ENCODE measurements at regions not wholly inside any gene's neighbourhood (a gene's known extent, or its start where the extent isn't known, plus 50 kb on each side); places are given as distances from the start of the nearest gene placed in this dataset.

- TF ChIP-seq CTCF (IDR thresholded peaks at IDR 0.05) = no peak
- Histone ChIP-seq H3K9me3 (no peaks in the 10 kb centered on the region), H3K27ac (no peak overlapping the region), H3K27me3 (replicated peaks; ENCODE audit: insufficient read depth) (no peaks in the 10 kb centered on the region), H3K4me1 (ENCODE audit: control insufficient read depth in 1 of 2, low read depth in 2 of 2) (no peaks in the 10 kb centered on the region), H3K36me3 (no peaks in the 10 kb centered on the region), H3K4me3 (no peak overlapping the region)
- DNase-seq (ENCODE audit: low spot score) = no peak
- ATAC-seq (ENCODE audit: insufficient number of reproducible peaks, low FRiP score, low read depth) = no peak
Measured at GRCh38 chr9:129561594-129562281, 59.2 kb downstream of the C9orf50 start.

DNA sequence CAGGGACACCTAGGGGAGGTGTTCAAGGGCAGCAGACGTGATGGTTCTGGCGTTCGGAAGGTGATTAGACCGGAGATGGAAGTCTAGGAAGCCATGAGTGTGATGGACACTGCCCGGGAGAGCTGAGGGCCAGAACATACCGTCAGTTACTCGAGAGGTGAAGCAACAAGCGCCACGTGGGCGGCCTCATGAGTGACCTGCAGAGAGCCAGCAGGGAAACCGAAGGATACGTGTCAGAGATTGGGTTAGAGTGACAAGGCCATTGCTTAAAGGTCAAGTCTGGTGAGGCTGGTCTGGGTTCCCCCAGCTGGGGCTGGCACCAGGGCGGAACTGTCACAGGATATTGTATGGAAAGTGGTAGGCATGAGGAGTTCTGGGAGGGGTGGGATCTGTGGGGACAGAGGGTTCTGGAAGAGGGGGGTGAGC is 60.0 kb downstream of the C9orf50 start:
- no peak overlapping the region for H3K27ac ChIP-seq
- no peak for TF ChIP-seq CTCF (IDR thresholded peaks at IDR 0.05)
- ATAC-seq (ENCODE audit: insufficient number of reproducible peaks, low FRiP score, low read depth) = no peak

GRCh38 chr9:129559506-129559881 is 61.4 kb downstream of the C9orf50 start:
- Histone ChIP-seq H3K9me3 (no peaks in the 10 kb centered on the region), H3K27ac (no peak overlapping the region), H3K4me1 (ENCODE audit: control insufficient read depth in 1 of 2, low read depth in 2 of 2) (peaks cover 0 to 9% of the 10 kb centered on the region in 2 donors), H3K36me3 (no peaks in the 10 kb centered on the region), H3K27me3 (replicated peaks; ENCODE audit: insufficient read depth) (no peaks in the 10 kb centered on the region), H3K4me3 (no peak overlapping the region)
- DNase-seq (ENCODE audit: low spot score) = no peak
- ATAC-seq (ENCODE audit: insufficient number of reproducible peaks, low FRiP score, low read depth) = no peak
- no peak for TF ChIP-seq CTCF (IDR thresholded peaks at IDR 0.05)

More for the DNA sequence above, 60.0 kb downstream of the C9orf50 start:
- H3K4me1 ChIP-seq (ENCODE audit: control insufficient read depth in 1 of 2, low read depth in 2 of 2) = peaks cover 0 to 3% of the 10 kb centered on the region in 2 donors
- no peaks in the 10 kb centered on the region for H3K9me3 ChIP-seq
- no peak overlapping the region for H3K4me3 ChIP-seq
- no peaks in the 10 kb centered on the region for H3K36me3 ChIP-seq
- no peak for DNase-seq (ENCODE audit: low spot score)
- no peaks in the 10 kb centered on the region for H3K27me3 ChIP-seq (replicated peaks; ENCODE audit: insufficient read depth)

DNA sequence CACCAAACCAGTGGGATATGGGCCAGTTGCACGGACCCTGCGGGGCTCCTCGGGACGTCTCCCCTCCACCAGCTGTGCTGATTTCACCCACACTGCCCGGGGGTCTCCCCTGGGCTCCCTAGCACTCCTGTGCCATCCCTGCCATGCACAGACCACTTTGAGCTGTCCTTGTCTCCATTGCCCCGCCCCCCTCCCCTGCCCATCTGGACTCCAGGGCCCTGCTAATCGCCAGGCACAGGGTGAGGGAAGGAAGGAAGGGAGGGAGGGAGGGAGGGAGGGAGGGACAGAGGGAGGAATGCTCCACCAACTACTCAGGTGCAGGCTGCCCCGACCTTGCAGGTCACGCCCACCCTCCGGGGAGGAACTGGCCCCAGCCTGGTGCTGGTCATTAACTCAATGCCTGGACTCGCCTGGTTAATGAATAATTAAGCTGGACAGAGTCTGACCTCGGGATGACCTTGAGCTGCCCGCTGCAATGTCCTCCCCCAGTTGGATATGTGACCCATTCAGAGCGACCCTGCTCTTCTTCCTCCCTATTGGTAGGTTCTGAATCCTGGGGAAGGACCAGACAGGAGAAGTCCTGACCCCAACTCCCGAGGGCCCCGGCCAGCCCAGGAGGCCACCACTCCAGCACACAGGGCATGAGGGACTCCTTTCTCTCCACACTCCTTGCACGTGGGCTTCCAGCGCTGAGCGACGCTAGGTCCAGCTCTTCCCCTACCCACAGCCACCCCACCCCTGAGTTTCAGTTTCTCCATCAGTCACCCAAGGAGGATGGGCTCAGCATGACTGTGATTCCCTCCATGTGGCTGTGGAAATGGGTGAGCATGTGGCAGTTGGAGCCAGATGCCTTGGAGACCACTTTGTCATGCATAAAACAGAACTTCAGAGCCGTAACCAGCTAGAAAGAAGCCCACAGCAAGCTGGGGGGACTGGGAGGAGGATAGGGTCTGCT is 62.1 kb downstream of the C9orf50 start:
- no peak for DNase-seq (ENCODE audit: low spot score)
- H3K9me3 ChIP-seq = no peaks in the 10 kb centered on the region
- no peak for TF ChIP-seq CTCF (IDR thresholded peaks at IDR 0.05)
- H3K27me3 ChIP-seq (replicated peaks; ENCODE audit: insufficient read depth) = no peaks in the 10 kb centered on the region
- H3K36me3 ChIP-seq = no peaks in the 10 kb centered on the region
- H3K4me3 ChIP-seq = no peak overlapping the region
- peaks cover 0 to 9% of the 10 kb centered on the region in 2 donors for H3K4me1 ChIP-seq (ENCODE audit: control insufficient read depth in 1 of 2, low read depth in 2 of 2)
- H3K27ac ChIP-seq = no peak overlapping the region
- ATAC-seq (ENCODE audit: insufficient number of reproducible peaks, low FRiP score, low read depth) = no peak

DNA sequence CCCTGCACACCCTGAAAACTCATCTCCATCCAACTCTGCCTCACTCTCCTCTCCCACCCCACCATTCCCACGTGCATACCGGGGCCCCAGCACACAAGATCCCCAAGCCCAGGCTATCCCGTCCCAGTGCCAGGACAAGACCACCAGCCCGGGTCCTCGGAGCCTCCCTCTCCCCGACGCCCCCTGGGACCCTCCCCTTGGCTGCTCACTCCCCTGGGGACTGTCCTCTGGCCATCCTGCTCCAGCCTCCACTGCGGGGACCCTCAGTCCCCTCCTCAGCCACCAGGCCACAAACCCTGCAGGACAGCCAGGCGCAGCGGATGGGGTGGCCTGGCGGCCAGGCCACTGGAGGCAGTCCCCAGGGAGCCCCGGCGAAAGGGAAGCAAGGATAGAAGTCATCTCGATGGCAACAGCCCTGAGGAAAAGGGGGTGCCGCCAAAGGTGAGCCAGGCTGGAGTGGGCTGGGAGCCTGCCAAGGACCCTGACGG is 62.8 kb downstream of the C9orf50 start:
- no peaks in the 10 kb centered on the region for H3K36me3 ChIP-seq
- no peak overlapping the region for H3K27ac ChIP-seq
- H3K4me3 ChIP-seq = no peak overlapping the region
- no peaks in the 10 kb centered on the region for H3K9me3 ChIP-seq
- H3K4me1 ChIP-seq (ENCODE audit: control insufficient read depth in 1 of 2, low read depth in 2 of 2) = peaks cover 0 to 9% of the 10 kb centered on the region in 2 donors
- ATAC-seq (ENCODE audit: insufficient number of reproducible peaks, low FRiP score, low read depth) = no peak
- no peak for TF ChIP-seq CTCF (IDR thresholded peaks at IDR 0.05)
- no peak for DNase-seq (ENCODE audit: low spot score)
- H3K27me3 ChIP-seq (replicated peaks; ENCODE audit: insufficient read depth) = no peaks in the 10 kb centered on the region
